H9 (cell line): ENCODE measurements at regions not wholly inside any gene's neighbourhood (a gene's known extent, or its start where the extent isn't known, plus 50 kb on each side); places are given as distances from the start of the nearest gene placed in this dataset.

Experiments
- DNase-seq: peaks from one replicate; pipeline ENCODE4 v3.0.0-alpha.2; 2017
- H2AFZ ChIP-seq: one replicate; pipeline ENCODE4 v1.6.1; 2013; ENCODE audit warnings: mild to moderate bottlenecking, low read length, control low read depth, moderate library complexity
- H2AK5ac ChIP-seq: 2 replicates; pipeline ENCODE4 v1.6.1; 2013; ENCODE audit warnings: low read length, control low read depth, mixed read lengths; ENCODE audit not compliant: insufficient read length
- H2BK120ac ChIP-seq: one replicate; pipeline ENCODE4 v1.6.1; 2013; ENCODE audit warnings: low read depth, mild to moderate bottlenecking, low read length, control low read depth, inconsistent platforms; ENCODE audit not compliant: poor library complexity, severe bottlenecking
- H2BK12ac ChIP-seq: 2 replicates; pipeline ENCODE4 v1.6.1; 2013; ENCODE audit warnings: low read length, control low read depth, mixed read lengths, low read depth; ENCODE audit not compliant: insufficient read length
- H2BK15ac ChIP-seq: 2 replicates; pipeline ENCODE4 v1.6.1; 2013; ENCODE audit warnings: low read depth, low read length, control low read depth
- H2BK20ac ChIP-seq: one replicate; pipeline ENCODE4 v1.6.1; 2013; ENCODE audit warnings: low read depth, mild to moderate bottlenecking, low read length, control low read depth, inconsistent platforms; ENCODE audit not compliant: poor library complexity, severe bottlenecking
- H2BK5ac ChIP-seq: 2 replicates; pipeline ENCODE4 v1.6.1; 2013; ENCODE audit warnings: low read length, control low read depth, mixed read lengths; ENCODE audit not compliant: insufficient read length
- H3K14ac ChIP-seq: 2 replicates; pipeline ENCODE4 v1.6.1; 2013; ENCODE audit warnings: low read length, control low read depth; ENCODE audit not compliant: insufficient read depth
- H3K18ac ChIP-seq: 2 replicates; pipeline ENCODE4 v1.6.1; 2013; ENCODE audit warnings: low read depth, mild to moderate bottlenecking, mixed read lengths, low read length, control low read depth; ENCODE audit not compliant: insufficient read length
- H3K23ac ChIP-seq: 2 replicates; pipeline ENCODE4 v1.6.1; 2013; ENCODE audit warnings: low read length, control low read depth, mixed read lengths, low read depth; ENCODE audit not compliant: insufficient read length
- H3K23me2 ChIP-seq: 2 replicates; pipeline ENCODE4 v1.6.1; 2013; ENCODE audit warnings: low read depth, mild to moderate bottlenecking, mixed read lengths, low read length, control low read depth; ENCODE audit not compliant: insufficient read length, poor library complexity, severe bottlenecking
- H3K27ac ChIP-seq: 2 replicates; pipeline ENCODE4 v1.5.1; 2013; ENCODE audit warnings: low read length, control low read depth, mixed read lengths, low read depth; ENCODE audit not compliant: insufficient read length
- H3K27me3 ChIP-seq: 2 replicates; pipeline ENCODE4 v1.6.1; 2013; ENCODE audit warnings: low read length, control low read depth, inconsistent platforms; ENCODE audit not compliant: insufficient read depth
- H3K4ac ChIP-seq: 2 replicates; pipeline ENCODE4 v1.6.1; 2013; ENCODE audit warnings: low read depth, mild to moderate bottlenecking, control low read depth, inconsistent platforms, low read length, moderate library complexity
- H3K4me1 ChIP-seq: 2 replicates; pipeline ENCODE4 v1.6.1; 2013; ENCODE audit warnings: low read length, control low read depth, inconsistent platforms; ENCODE audit not compliant: insufficient read depth
- H3K4me2 ChIP-seq: 2 replicates; pipeline ENCODE4 v1.6.1; 2013; ENCODE audit warnings: low read length, control low read depth, mixed read lengths; ENCODE audit not compliant: insufficient read length, insufficient read depth
- H3K56ac ChIP-seq: 2 replicates; pipeline ENCODE4 v1.6.1; 2013; ENCODE audit warnings: low read depth, mild to moderate bottlenecking, mixed read lengths, low read length, control low read depth; ENCODE audit not compliant: insufficient read length
- H3K79me1 ChIP-seq: 2 replicates; pipeline ENCODE4 v1.6.1; 2013; ENCODE audit warnings: low read depth, mild to moderate bottlenecking, moderate library complexity, low read length, control low read depth, inconsistent platforms; ENCODE audit not compliant: insufficient read depth, poor library complexity, severe bottlenecking
- H3K79me2 ChIP-seq: 2 replicates; pipeline ENCODE4 v1.6.1; 2013; ENCODE audit warnings: low read length, control low read depth, inconsistent platforms; ENCODE audit not compliant: insufficient read depth
- H3K9ac ChIP-seq: 2 replicates; pipeline ENCODE4 v1.6.1; 2013; ENCODE audit warnings: low read length, control low read depth, mixed read lengths; ENCODE audit not compliant: insufficient read length; ENCODE audit errors: extremely low read depth
- H3K9me3 ChIP-seq: one replicate; pipeline ENCODE4 v1.6.1; 2013; ENCODE audit warnings: low read depth, low read length, inconsistent platforms; ENCODE audit not compliant: control insufficient read depth
- H3T11ph ChIP-seq: one replicate; pipeline ENCODE4 v1.6.1; 2013; ENCODE audit warnings: mild to moderate bottlenecking, low read length, control low read depth, inconsistent platforms
- H4K20me1 ChIP-seq: one replicate; pipeline ENCODE4 v1.6.1; 2013; ENCODE audit not compliant: control insufficient read depth, insufficient read length, insufficient read depth
- H4K5ac ChIP-seq: 2 replicates; pipeline ENCODE4 v1.6.1; 2013; ENCODE audit warnings: low read depth, mild to moderate bottlenecking, mixed read lengths, low read length, control low read depth; ENCODE audit not compliant: insufficient read length
- H4K8ac ChIP-seq: replicated peaks from 2 replicates; pipeline ENCODE4 v1.6.1; 2013; ENCODE audit warnings: low read length, control low read depth, mixed read lengths, low read depth; ENCODE audit not compliant: insufficient read length
- H4K91ac ChIP-seq: 2 replicates; pipeline ENCODE4 v1.6.1; 2013; ENCODE audit warnings: low read depth, mild to moderate bottlenecking, moderate library complexity, mixed read lengths, low read length, control low read depth; ENCODE audit not compliant: insufficient read length
- H3K27ac Mint-ChIP-seq, 3 experiments: 2 replicates in 2 of 3; 3 replicates in 1 of 3; pipeline ENCODE4 v1.8.0; 2020 to 2021; ENCODE audit warnings: mixed read lengths in 3 of 3, mild to moderate bottlenecking in 1 of 3, moderate library complexity in 1 of 3
- H3K27me3 Mint-ChIP-seq: 2 replicates; pipeline ENCODE4 v1.8.0; 2021; ENCODE audit warnings: low read depth, mild to moderate bottlenecking, moderate library complexity, mixed read lengths
- H3K36me3 Mint-ChIP-seq, 3 experiments: 2 replicates in 2 of 3; 3 replicates in 1 of 3; pipeline ENCODE4 v1.8.0; 2020 to 2021; ENCODE audit warnings: low read depth in 3 of 3, mixed read lengths in 3 of 3; ENCODE audit not compliant: insufficient read depth in 1 of 3
- H3K4me1 Mint-ChIP-seq, 2 experiments: 2 replicates each; pipeline ENCODE4 v1.8.0; 2020; ENCODE audit warnings: mixed read lengths in 2 of 2
- H3K4me3 Mint-ChIP-seq, 2 experiments: 2 replicates in 1 of 2; 3 replicates in 1 of 2; pipeline ENCODE4 v1.8.0; 2020 to 2021; ENCODE audit warnings: mild to moderate bottlenecking in 2 of 2, mixed read lengths in 2 of 2, moderate library complexity in 1 of 2
- H3K9me3 Mint-ChIP-seq, 2 experiments: 2 replicates in 1 of 2; 3 replicates in 1 of 2; pipeline ENCODE4 v1.8.0; 2020; ENCODE audit warnings: mild to moderate bottlenecking in 2 of 2, mixed read lengths in 2 of 2, moderate library complexity in 1 of 2
- CTCF ChIP-seq: fragments of 200-600 bp; sonication (generic); conservative IDR thresholded peaks from 3 replicates; pipeline ENCODE4 v1.8.0; 2021; ENCODE audit warnings: antibody characterized with exemption, mild to moderate bottlenecking
- WGBS: extraction: QIAGEN DNeasy Blood & Tissue Kit; methylation state at CpG from one replicate; pipeline ENCODE4 v1.1.7; 2013; ENCODE audit warnings: missing lambda C conversion rate, low lambda C conversion rate, mixed read lengths; ENCODE audit not compliant: insufficient read length; ENCODE audit errors: extremely low coverage; 5-methylcytosine and 5-hydroxymethylcytosine counted together

DNA sequence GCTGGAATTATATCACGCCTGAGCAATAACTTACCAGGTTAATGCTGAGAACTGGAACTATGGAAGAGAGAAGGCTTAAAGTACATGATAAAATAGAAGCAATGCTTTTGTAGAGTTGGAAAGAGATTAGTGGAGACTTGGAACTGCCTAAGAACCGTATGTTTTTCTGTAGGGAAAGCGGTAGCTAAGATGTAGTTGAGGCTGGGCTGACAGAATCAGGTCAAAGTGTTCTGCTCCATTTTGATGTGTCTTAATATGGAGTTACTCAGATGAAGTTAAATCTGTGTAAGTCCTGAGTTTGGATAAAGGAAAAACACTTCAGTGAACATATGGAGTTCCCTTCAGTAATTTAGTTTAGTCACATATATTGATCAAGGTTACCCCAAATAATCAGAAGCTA, 860.9 kb upstream of the CXADR start:
- Histone ChIP-seq H2AK5ac (no peak overlapping the region), H3K9ac (no peak overlapping the region), H3K4me1 (no peaks in the 10 kb centered on the region), H4K20me1 (no peaks in the 10 kb centered on the region), H3K4ac (no peak overlapping the region), H3K27me3 (no peaks in the 10 kb centered on the region), H2BK120ac (no peak overlapping the region), H3K4me2 (no peak overlapping the region), H3T11ph (no peak overlapping the region), H4K91ac (no peak overlapping the region), H2BK15ac (no peak overlapping the region), H3K23me2 (no peaks in the 10 kb centered on the region), H3K27ac (no peak overlapping the region), H3K14ac (no peak overlapping the region), H4K5ac (no peak overlapping the region), H3K79me2 (no peaks in the 10 kb centered on the region), H3K56ac (no peak overlapping the region), H2BK12ac (no peak overlapping the region), H2BK20ac (no peak overlapping the region), H3K79me1 (no peaks in the 10 kb centered on the region), H3K23ac (no peak overlapping the region), H2AFZ (no peak overlapping the region), H2BK5ac (no peak overlapping the region), H3K18ac (no peak overlapping the region), H4K8ac (no peak overlapping the region), H3K9me3 (no peaks in the 10 kb centered on the region)
- TF ChIP-seq CTCF = no peak
- no CpG with 5 or more reads among the region's 3 CpGs for WGBS
- Mint-ChIP-seq H3K36me3 (no peaks in the 10 kb centered on the region), H3K9me3 (peaks cover 0 to 3% of the 10 kb centered on the region in 2 experiments; a peak in 1 of 5 replicates), H3K4me1 (no peaks in the 10 kb centered on the region), H3K27me3 (no peaks in the 10 kb centered on the region), H3K27ac (no peak overlapping the region), H3K4me3 (no peak overlapping the region)
- DNase-seq = no peak
